GM12878 (cell line): ENCODE measurements at regions not wholly inside any gene's neighbourhood (a gene's known extent, or its start where the extent isn't known, plus 50 kb on each side); places are given as distances from the start of the nearest gene placed in this dataset.

Experiments
- ATAC-seq: fragments of 200-7000 bp; cut with Tn5 transposase; 3 replicates; pipeline ENCODE4 v1.9.1; 2020; ENCODE audit warnings: mild to moderate bottlenecking, moderate library complexity
- BruUV-seq: library from RNA; stranded (reverse); fragments of 400-500 nt; replicated peaks from 2 replicates; lab custom pipeline; 2021; lab: Mats Ljungman, UMichigan
- CTCF ChIA-PET: fragments of 300-600 bp; sonication (Branson Sonifier 250); formaldehyde crosslinking; extraction: SDS; loops from one replicate; lab custom pipeline; 2021; ENCODE audit warnings: inconsistent platforms; lab: Yijun Ruan, JAX
- POLR2A ChIA-PET: fragments of 350-600 bp; formaldehyde crosslinking; extraction: SDS; loops from one replicate; lab custom pipeline; 2021; ENCODE audit warnings: inconsistent platforms; lab: Charles Lee
- RAD21 ChIA-PET: fragments of 300-600 bp; sonication (Branson Sonifier 250); formaldehyde crosslinking; loops from one replicate; lab custom pipeline; 2023; ENCODE audit warnings: antibody characterized with exemption; ENCODE audit not compliant: unreplicated experiment; lab: Charles Lee
- SMC1A ChIA-PET: fragments of 300-600 bp; sonication (Branson Sonifier 250); formaldehyde crosslinking; loops from one replicate; lab custom pipeline; 2023; ENCODE audit not compliant: unreplicated experiment, uncharacterized antibody; lab: Charles Lee
- DNase-seq: peaks from one replicate; pipeline ENCODE4 v3.0.0-alpha.2; 2011; ENCODE audit warnings: low read depth, low spot score
- FAIRE-seq: peaks from 3 replicates; lab custom pipeline; 2011; peaks lifted over from hg19 to GRCh38; lab: Jason Lieb, UNC
- H2AFZ ChIP-seq: 2 replicates; pipeline ENCODE4 v1.6.0; 2011; ENCODE audit warnings: low read depth, low read length, control low read depth; ENCODE audit not compliant: control insufficient read depth
- H3K27ac ChIP-seq: 2 replicates; pipeline ENCODE4 v1.5.1; 2011; ENCODE audit warnings: control low read depth; ENCODE audit not compliant: control insufficient read depth, insufficient read depth
- H3K27me3 ChIP-seq, 2 experiments: replicated peaks in 1 of 2; 2 replicates each; pipeline versions ENCODE4 v1.6.0 to v1.6.1; 2011; ENCODE audit warnings: low read length in 1 of 2; ENCODE audit not compliant: control insufficient read depth in 2 of 2, insufficient read depth in 2 of 2
- H3K36me3 ChIP-seq, 2 experiments: 2 replicates each; pipeline ENCODE4 v1.5.1; 2011; ENCODE audit warnings: low read length in 1 of 2; ENCODE audit not compliant: control insufficient read depth in 2 of 2, insufficient read depth in 2 of 2
- H3K4me1 ChIP-seq: 2 replicates; pipeline ENCODE4 v1.6.1; 2011; ENCODE audit warnings: mild to moderate bottlenecking, low read length, moderate library complexity, mixed read lengths; ENCODE audit not compliant: control insufficient read depth, insufficient read depth
- H3K4me2 ChIP-seq: 2 replicates; pipeline ENCODE4 v1.6.0; 2011; ENCODE audit warnings: control low read depth; ENCODE audit not compliant: control insufficient read depth, insufficient read depth
- H3K4me3 ChIP-seq: fragments of 200-600 bp; sonication (generic); 2 replicates; pipeline ENCODE4 v1.5.1; 2016
- H3K79me2 ChIP-seq: 2 replicates; pipeline ENCODE4 v1.6.0; 2011; ENCODE audit warnings: low read length; ENCODE audit not compliant: control insufficient read depth, insufficient read depth
- H3K9ac ChIP-seq: 2 replicates; pipeline ENCODE4 v1.8.0; 2011; ENCODE audit warnings: low read length, control low read depth, mixed read lengths; ENCODE audit not compliant: control insufficient read depth, insufficient read depth
- H3K9me3 ChIP-seq: replicated peaks from 3 replicates; pipeline ENCODE4 v1.5.1; 2011; ENCODE audit warnings: mild to moderate bottlenecking, low read length; ENCODE audit not compliant: control insufficient read depth, insufficient read depth
- H4K20me1 ChIP-seq: 2 replicates; pipeline ENCODE4 v1.6.0; 2011; ENCODE audit not compliant: control insufficient read depth, insufficient read depth
- ATF3 ChIP-seq: IDR thresholded peaks from 2 replicates; pipeline ENCODE4 v1.6.1; 2011; ENCODE audit warnings: low read depth, mild to moderate bottlenecking, low read length, moderate library complexity, borderline replicate concordance; ENCODE audit errors: extremely low read depth
- EED ChIP-seq: sonication (generic); IDR thresholded peaks from 2 replicates; pipeline ENCODE4 v1.6.1; 2016; ENCODE audit warnings: antibody characterized with exemption, low read depth
- ELK1 ChIP-seq: IDR thresholded peaks from 2 replicates; pipeline ENCODE4 v1.6.1; 2012; ENCODE audit warnings: low read depth, low read length, improper control_type of control experiment
- EP300 ChIP-seq, 2 experiments: fragments of 150-350 bp in 1 of 2; IDR thresholded peaks; 2 replicates each; pipeline ENCODE4 v1.6.1; 2011 to 2012; ENCODE audit warnings: low read depth in 2 of 2, low read length in 2 of 2, borderline replicate concordance in 1 of 2, improper control_type of control experiment in 1 of 2, inconsistent platforms in 1 of 2; ENCODE audit not compliant: control insufficient read depth in 1 of 2
- GABPA ChIP-seq: IDR thresholded peaks from 2 replicates; pipeline ENCODE4 v1.6.1; 2014; ENCODE audit warnings: antibody characterized with exemption, low read depth, mild to moderate bottlenecking, inconsistent platforms
- MXI1 ChIP-seq: fragments of 150-350 bp; IDR thresholded peaks from 2 replicates; pipeline ENCODE4 v1.6.1; 2011; ENCODE audit warnings: low read depth, mild to moderate bottlenecking, inconsistent platforms, low read length, improper control_type of control experiment
- PAX5 ChIP-seq: IDR thresholded peaks from 2 replicates; pipeline ENCODE4 v1.6.1; 2011; ENCODE audit warnings: low read depth, low read length, borderline replicate concordance
- RBBP5 ChIP-seq: fragments of 200-600 bp; sonication (generic); conservative IDR thresholded peaks from 2 replicates; pipeline ENCODE4 v1.6.1; 2016
- RELB ChIP-seq: fragments of 450-650 bp; IDR thresholded peaks from 2 replicates; pipeline ENCODE4 v1.6.1; 2017; ENCODE audit warnings: low read depth, mild to moderate bottlenecking, moderate library complexity
- YY1 ChIP-seq: IDR thresholded peaks from 2 replicates; pipeline ENCODE4 v1.6.1; 2011; ENCODE audit warnings: low read depth, mild to moderate bottlenecking, low read length
- WGBS: methylation state at CpG from one replicate; pipeline ENCODE4 v1.1.6; 2016; ENCODE audit warnings: low lambda C conversion rate; ENCODE audit not compliant: insufficient replicate concordance, insufficient coverage; ENCODE audit errors: missing lambda C conversion rate; 5-methylcytosine and 5-hydroxymethylcytosine counted together
- in situ Hi-C: fragments of 300-500 bp; cut with MboI; formaldehyde crosslinking; loops from 9 replicates; pipeline ENCODE4 v1.14.3; 2018; ENCODE audit warnings: mixed read lengths
- intact Hi-C: fragments of 100-400 bp; cut with micrococcal nuclease; formaldehyde crosslinking; loops from one replicate; pipeline ENCODE4 v1.14.2; 2022; ENCODE audit not compliant: unreplicated experiment
- TF ChIP-seq, protein P1 (sequence below): IDR thresholded peaks from 2 replicates; pipeline ENCODE4 v1.6.1; 2012; ENCODE audit warnings: mild to moderate bottlenecking, low read depth, low read length
- TF ChIP-seq, protein P2 (sequence below): IDR thresholded peaks from 2 replicates; pipeline ENCODE4 v1.6.1; 2012; ENCODE audit warnings: improper control_type of control experiment, low read depth, low read length; ENCODE audit not compliant: insufficient replicate concordance

- Histone ChIP-seq H3K4me1 (no peaks in the 10 kb centered on the region), H2AFZ (no peak overlapping the region), H3K27ac (no peak overlapping the region), H3K36me3 (no peaks in the 10 kb centered on the region), H3K9me3 (no peaks in the 10 kb centered on the region; the same call in 2 of the 3 replicates), H3K79me2 (no peaks in the 10 kb centered on the region), H3K9ac (no peak overlapping the region), H4K20me1 (no peaks in the 10 kb centered on the region), H3K4me3 (no peak overlapping the region), H3K4me2 (no peak overlapping the region), H3K27me3 (no peaks in the 10 kb centered on the region)
- FAIRE-seq (no peak), ATAC-seq (no peak), DNase-seq (no peak)
- ChIA-PET SMC1A (no interaction called here), CTCF (interaction anchor here (0.6 kb wide), 1 partner anchor 14 kb away, joined by 3 read pairs; no protein-coding TSS in a partner anchor), POLR2A (no interaction called here), RAD21 (no interaction called here)
- intact Hi-C loops = no loop called here
- in situ Hi-C loops = no loop called here
- no TSS peak for BruUV-seq
- WGBS = 95% methylated on average over 1 of the region's 1 CpG
- TF ChIP-seq YY1 (no peak), ATF3 (no peak), RELB (no peak), PAX5 (no peak), EP300 (IDR thresholded peaks at IDR 0.05; ENCODE audit: borderline replicate concordance in 1 of 2, control insufficient read depth in 1 of 2, low read depth in 2 of 2, low read length in 2 of 2) (no peak), EED (no peak), RBBP5 (no peak), MXI1 (no peak), ELK1 (no peak), GABPA (no peak)
- TF ChIP-seq, protein P1, sequence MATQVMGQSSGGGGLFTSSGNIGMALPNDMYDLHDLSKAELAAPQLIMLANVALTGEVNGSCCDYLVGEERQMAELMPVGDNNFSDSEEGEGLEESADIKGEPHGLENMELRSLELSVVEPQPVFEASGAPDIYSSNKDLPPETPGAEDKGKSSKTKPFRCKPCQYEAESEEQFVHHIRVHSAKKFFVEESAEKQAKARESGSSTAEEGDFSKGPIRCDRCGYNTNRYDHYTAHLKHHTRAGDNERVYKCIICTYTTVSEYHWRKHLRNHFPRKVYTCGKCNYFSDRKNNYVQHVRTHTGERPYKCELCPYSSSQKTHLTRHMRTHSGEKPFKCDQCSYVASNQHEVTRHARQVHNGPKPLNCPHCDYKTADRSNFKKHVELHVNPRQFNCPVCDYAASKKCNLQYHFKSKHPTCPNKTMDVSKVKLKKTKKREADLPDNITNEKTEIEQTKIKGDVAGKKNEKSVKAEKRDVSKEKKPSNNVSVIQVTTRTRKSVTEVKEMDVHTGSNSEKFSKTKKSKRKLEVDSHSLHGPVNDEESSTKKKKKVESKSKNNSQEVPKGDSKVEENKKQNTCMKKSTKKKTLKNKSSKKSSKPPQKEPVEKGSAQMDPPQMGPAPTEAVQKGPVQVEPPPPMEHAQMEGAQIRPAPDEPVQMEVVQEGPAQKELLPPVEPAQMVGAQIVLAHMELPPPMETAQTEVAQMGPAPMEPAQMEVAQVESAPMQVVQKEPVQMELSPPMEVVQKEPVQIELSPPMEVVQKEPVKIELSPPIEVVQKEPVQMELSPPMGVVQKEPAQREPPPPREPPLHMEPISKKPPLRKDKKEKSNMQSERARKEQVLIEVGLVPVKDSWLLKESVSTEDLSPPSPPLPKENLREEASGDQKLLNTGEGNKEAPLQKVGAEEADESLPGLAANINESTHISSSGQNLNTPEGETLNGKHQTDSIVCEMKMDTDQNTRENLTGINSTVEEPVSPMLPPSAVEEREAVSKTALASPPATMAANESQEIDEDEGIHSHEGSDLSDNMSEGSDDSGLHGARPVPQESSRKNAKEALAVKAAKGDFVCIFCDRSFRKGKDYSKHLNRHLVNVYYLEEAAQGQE = no peak
- TF ChIP-seq, protein P2, sequence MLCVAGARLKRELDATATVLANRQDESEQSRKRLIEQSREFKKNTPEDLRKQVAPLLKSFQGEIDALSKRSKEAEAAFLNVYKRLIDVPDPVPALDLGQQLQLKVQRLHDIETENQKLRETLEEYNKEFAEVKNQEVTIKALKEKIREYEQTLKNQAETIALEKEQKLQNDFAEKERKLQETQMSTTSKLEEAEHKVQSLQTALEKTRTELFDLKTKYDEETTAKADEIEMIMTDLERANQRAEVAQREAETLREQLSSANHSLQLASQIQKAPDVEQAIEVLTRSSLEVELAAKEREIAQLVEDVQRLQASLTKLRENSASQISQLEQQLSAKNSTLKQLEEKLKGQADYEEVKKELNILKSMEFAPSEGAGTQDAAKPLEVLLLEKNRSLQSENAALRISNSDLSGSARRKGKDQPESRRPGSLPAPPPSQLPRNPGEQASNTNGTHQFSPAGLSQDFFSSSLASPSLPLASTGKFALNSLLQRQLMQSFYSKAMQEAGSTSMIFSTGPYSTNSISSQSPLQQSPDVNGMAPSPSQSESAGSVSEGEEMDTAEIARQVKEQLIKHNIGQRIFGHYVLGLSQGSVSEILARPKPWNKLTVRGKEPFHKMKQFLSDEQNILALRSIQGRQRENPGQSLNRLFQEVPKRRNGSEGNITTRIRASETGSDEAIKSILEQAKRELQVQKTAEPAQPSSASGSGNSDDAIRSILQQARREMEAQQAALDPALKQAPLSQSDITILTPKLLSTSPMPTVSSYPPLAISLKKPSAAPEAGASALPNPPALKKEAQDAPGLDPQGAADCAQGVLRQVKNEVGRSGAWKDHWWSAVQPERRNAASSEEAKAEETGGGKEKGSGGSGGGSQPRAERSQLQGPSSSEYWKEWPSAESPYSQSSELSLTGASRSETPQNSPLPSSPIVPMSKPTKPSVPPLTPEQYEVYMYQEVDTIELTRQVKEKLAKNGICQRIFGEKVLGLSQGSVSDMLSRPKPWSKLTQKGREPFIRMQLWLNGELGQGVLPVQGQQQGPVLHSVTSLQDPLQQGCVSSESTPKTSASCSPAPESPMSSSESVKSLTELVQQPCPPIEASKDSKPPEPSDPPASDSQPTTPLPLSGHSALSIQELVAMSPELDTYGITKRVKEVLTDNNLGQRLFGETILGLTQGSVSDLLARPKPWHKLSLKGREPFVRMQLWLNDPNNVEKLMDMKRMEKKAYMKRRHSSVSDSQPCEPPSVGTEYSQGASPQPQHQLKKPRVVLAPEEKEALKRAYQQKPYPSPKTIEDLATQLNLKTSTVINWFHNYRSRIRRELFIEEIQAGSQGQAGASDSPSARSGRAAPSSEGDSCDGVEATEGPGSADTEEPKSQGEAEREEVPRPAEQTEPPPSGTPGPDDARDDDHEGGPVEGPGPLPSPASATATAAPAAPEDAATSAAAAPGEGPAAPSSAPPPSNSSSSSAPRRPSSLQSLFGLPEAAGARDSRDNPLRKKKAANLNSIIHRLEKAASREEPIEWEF = no peak
Measured at GRCh38 chr6:4533576-4533975, 242.6 kb upstream of the CDYL start.
